K562 (cell line): ENCODE measurements at regions not wholly inside any gene's neighbourhood (a gene's known extent, or its start where the extent isn't known, plus 50 kb on each side); places are given as distances from the start of the nearest gene placed in this dataset.
A peak's percentile ranks its signal among the peaks of the same experiment; 100 is the strongest.
"Not testable (repeated sequence)": the region's sequence is repeated elsewhere in the genome, so short reads cannot be mapped to it uniquely, and the experiment has no call there.

Source experiments
- ATAC-seq: fragments of 200-7000 bp; cut with Tn5 transposase; 3 replicates; pipeline ENCODE4 v1.9.1; 2020; ENCODE audit warnings: moderate library complexity
- BruUV-seq: library from RNA; stranded (reverse); fragments of 400-500 nt; replicated peaks from 2 replicates; lab custom pipeline; 2021; lab: Mats Ljungman, UMichigan
- CTCF ChIA-PET: fragments of 300-600 bp; formaldehyde crosslinking; extraction: SDS; loops from one replicate; lab custom pipeline; 2021; ENCODE audit warnings: low intra/inter-chr PET ratio; lab: Yijun Ruan, JAX
- POLR2A ChIA-PET: fragments of 300-600, 350-650 bp; sonication (Branson Sonifier 250); formaldehyde crosslinking; extraction: SDS; loops from one replicate; lab custom pipeline; 2021; ENCODE audit warnings: antibody characterized with exemption, inconsistent platforms; lab: Yijun Ruan, JAX
- DNase-seq, 4 experiments: peaks; one replicate each; pipeline versions ENCODE4 v3.0.0 to v3.0.0-alpha.2; 2011 to 2018; ENCODE audit warnings: low spot score in 3 of 4, mixed read lengths in 3 of 4; ENCODE audit errors: extremely low read depth in 1 of 4
- FAIRE-seq: peaks from 2 replicates; lab custom pipeline; 2011; peaks lifted over from hg19 to GRCh38; lab: Jason Lieb, UNC
- H2AFZ ChIP-seq: 2 replicates; pipeline ENCODE4 v1.6.0; 2011; ENCODE audit warnings: low read depth, low read length, control low read depth, inconsistent platforms
- H3K27ac ChIP-seq: fragments of 200-600 bp; 3 replicates; pipeline ENCODE4 v1.8.0; 2011; ENCODE audit warnings: low read depth, mild to moderate bottlenecking, control low read depth, inconsistent platforms, low read length, moderate library complexity, mixed read lengths; ENCODE audit errors: extremely low read depth
- H3K27me3 ChIP-seq, 2 experiments: fragments of 300-600 bp in 1 of 2; 2 replicates in 1 of 2; 3 replicates in 1 of 2; pipeline versions ENCODE4 v1.6.0 to v1.8.0; 2011; ENCODE audit warnings: inconsistent platforms in 2 of 2, low read length in 2 of 2, mild to moderate bottlenecking in 1 of 2, mixed read lengths in 1 of 2, moderate library complexity in 1 of 2; ENCODE audit not compliant: control insufficient read depth in 2 of 2, insufficient read depth in 2 of 2
- H3K36me3 ChIP-seq: fragments of 300-600 bp; 3 replicates; pipeline ENCODE4 v1.8.0; 2011; ENCODE audit warnings: mild to moderate bottlenecking, low read length, inconsistent platforms; ENCODE audit not compliant: control insufficient read depth, insufficient read depth
- H3K4me1 ChIP-seq, 2 experiments: fragments of 200-600 bp in 1 of 2; replicated peaks in 1 of 2; 2 replicates in 1 of 2; 3 replicates in 1 of 2; pipeline versions ENCODE4 v1.5.1 to v1.8.0; 2011; ENCODE audit warnings: inconsistent platforms in 2 of 2, low read length in 2 of 2, mild to moderate bottlenecking in 1 of 2, mixed read lengths in 1 of 2, moderate library complexity in 1 of 2; ENCODE audit not compliant: control insufficient read depth in 2 of 2, insufficient read depth in 2 of 2
- H3K4me2 ChIP-seq: 2 replicates; pipeline ENCODE4 v1.6.1; 2011; ENCODE audit warnings: low read length, control low read depth, inconsistent platforms, mixed read lengths; ENCODE audit not compliant: insufficient read depth
- H3K4me3 ChIP-seq: fragments of 200-600 bp; sonication (generic), shearing (Covaris generic); 2 replicates; pipeline ENCODE4 v1.5.1; 2016; ENCODE audit warnings: control low read depth, inconsistent platforms
- H3K79me2 ChIP-seq: fragments of 200-600 bp; 3 replicates; pipeline ENCODE4 v1.8.0; 2011; ENCODE audit warnings: low read length, inconsistent platforms; ENCODE audit not compliant: control insufficient read depth, insufficient read depth
- H3K9ac ChIP-seq, 2 experiments: 2 replicates each; pipeline versions ENCODE4 v1.6.0 to v1.6.1; 2011; ENCODE audit warnings: low read depth in 2 of 2, low read length in 2 of 2, control low read depth in 1 of 2, inconsistent platforms in 1 of 2, mild to moderate bottlenecking in 1 of 2, mixed read lengths in 1 of 2; ENCODE audit not compliant: insufficient read depth in 1 of 2
- H3K9me1 ChIP-seq: one replicate; pipeline ENCODE4 v1.6.0; 2011; ENCODE audit warnings: inconsistent platforms, mild to moderate bottlenecking, low read length, moderate library complexity; ENCODE audit not compliant: control insufficient read depth, insufficient read depth
- H3K9me3 ChIP-seq: replicated peaks from 2 replicates; pipeline ENCODE4 v1.5.1; 2011; ENCODE audit warnings: low read depth, low read length, inconsistent platforms; ENCODE audit not compliant: control insufficient read depth, insufficient read depth
- H4K20me1 ChIP-seq: replicated peaks from 2 replicates; pipeline ENCODE4 v1.6.1; 2011; ENCODE audit warnings: low read length, inconsistent platforms, mixed read lengths; ENCODE audit not compliant: control insufficient read depth, insufficient read depth
- ETV6 ChIP-seq, 3 experiments: fragments of 150-350 bp in 1 of 3; sonication (generic) in 1 of 3; formaldehyde crosslinking in 1 of 3; IDR thresholded peaks; 2 replicates each; pipeline versions ENCODE4 v1.6.1 to v1.8.0; 2014 to 2022; ENCODE audit warnings: borderline replicate concordance in 2 of 3, low read depth in 2 of 3, antibody characterized with exemption in 1 of 3, low read length in 1 of 3, mild to moderate bottlenecking in 1 of 3, missing genetic modification reagents in 1 of 3
- NBN ChIP-seq: fragments of 450-650 bp; IDR thresholded peaks from 2 replicates; pipeline ENCODE4 v1.6.1; 2016; ENCODE audit warnings: low read depth, mild to moderate bottlenecking
- NFIC ChIP-seq: fragments of 450-650 bp; IDR thresholded peaks from 2 replicates; pipeline ENCODE4 v1.6.1; 2017; ENCODE audit warnings: mild to moderate bottlenecking, inconsistent platforms
- NFIX ChIP-seq: fragments of 250-450 bp; sonication (Bioruptor Pico); IDR thresholded peaks from 2 replicates; pipeline ENCODE4 v1.4.0; 2020; ENCODE audit warnings: low read depth, mild to moderate bottlenecking, moderate library complexity
- ZNF316 ChIP-seq: fragments of 450-650 bp; IDR thresholded peaks from 2 replicates; pipeline ENCODE4 v1.6.1; 2016
- WGBS: fragments of 100-300 bp; shearing (Covaris generic); methylation state at CpG from one replicate; pipeline ENCODE4 v1.1.6; 2016; ENCODE audit warnings: low coverage, mixed read lengths; ENCODE audit not compliant: insufficient coverage; ENCODE audit errors: missing lambda C conversion rate; 5-methylcytosine and 5-hydroxymethylcytosine counted together
- in situ Hi-C: fragments of 300-500 bp; cut with MboI; formaldehyde crosslinking; loops from 4 replicates; pipeline ENCODE4 v1.15.0; 2018; ENCODE audit warnings: inconsistent platforms, mixed read lengths
- intact Hi-C: fragments of 100-400 bp; cut with micrococcal nuclease; formaldehyde crosslinking; loops from 2 replicates; pipeline ENCODE4 v1.14.2; 2022

DNA sequence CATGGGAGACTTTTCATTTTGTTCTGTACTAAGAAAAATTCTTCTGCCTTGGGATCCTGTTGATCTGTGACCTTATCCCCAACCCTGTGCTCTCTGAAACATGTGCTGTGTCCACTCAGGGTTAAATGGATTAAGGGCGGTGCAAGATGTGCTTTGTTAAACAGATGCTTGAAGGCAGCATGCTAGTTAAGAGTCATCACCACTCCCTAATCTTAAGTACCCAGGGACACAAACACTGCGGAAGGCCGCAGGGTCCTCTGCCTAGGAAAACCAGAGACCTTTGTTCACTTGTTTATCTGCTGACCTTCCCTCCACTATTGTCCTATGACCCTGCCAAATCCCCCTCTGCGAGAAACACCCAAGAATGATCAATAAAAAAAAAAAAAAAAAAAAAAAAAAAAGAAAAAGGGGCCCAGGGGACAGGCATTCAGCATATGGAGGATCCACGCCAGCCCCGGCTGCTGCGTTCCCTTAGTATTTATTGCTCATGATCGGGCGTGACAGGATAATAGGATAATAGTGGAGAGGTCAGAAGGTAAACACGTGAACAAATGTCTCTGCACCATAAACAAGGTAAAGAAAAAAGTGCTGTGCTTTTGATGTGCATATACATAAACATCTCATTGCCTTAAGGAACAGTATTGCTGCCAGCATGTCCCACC lies 113.7 kb upstream of the ZNF92 start:
- POLR2A ChIA-PET, H2AFZ ChIP-seq, H3K79me2 ChIP-seq, FAIRE-seq, DNase-seq, BruUV-seq, H4K20me1 ChIP-seq, in situ Hi-C loops, H3K9ac ChIP-seq, H3K9me3 ChIP-seq, H3K36me3 ChIP-seq, H3K4me2 ChIP-seq, CTCF ChIA-PET, H3K9me1 ChIP-seq, H3K4me3 ChIP-seq, H3K27ac ChIP-seq, H3K4me1 ChIP-seq, intact Hi-C loops: not testable (repeated sequence)
- WGBS = 2% methylated on average over 3 of the region's 10 CpGs
- ATAC-seq = peak; percentile 52; the same call in 2 of the 3 replicates
- H3K27me3 ChIP-seq = peaks cover 0 to 21% of the 10 kb centered on the region in 2 experiments; a peak in 1 of 5 replicates

DNA sequence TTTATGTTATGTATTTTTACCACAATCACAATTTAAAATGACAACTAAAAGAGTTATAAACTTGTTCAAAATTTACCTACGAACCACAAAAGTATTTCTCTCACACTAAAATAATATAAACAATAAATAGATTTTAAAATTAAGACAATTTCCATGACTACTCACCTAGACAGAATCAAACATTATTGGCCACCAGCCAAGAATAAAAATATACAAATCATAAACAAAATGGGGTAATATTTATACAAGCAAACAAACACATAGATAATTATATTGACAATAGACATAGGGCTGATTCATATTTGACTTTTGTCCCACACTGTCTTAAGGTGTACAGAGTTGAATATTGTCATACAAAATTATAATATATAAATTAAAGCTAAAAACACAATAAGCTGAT lies 119.6 kb upstream of the ZNF92 start:
- WGBS = 3% methylated on average over 1 of the region's 1 CpG
- no peak for DNase-seq
- Histone ChIP-seq H3K4me2 (no peak overlapping the region), H3K4me1 (peaks cover 0 to 11% of the 10 kb centered on the region in 2 experiments; a peak in 3 of 5 replicates), H3K36me3 (no peaks in the 10 kb centered on the region), H2AFZ (no peak overlapping the region)
- no peak for ATAC-seq
- intact Hi-C loops = no loop called here
- TF ChIP-seq ETV6 (IDR thresholded peaks at IDR 0.05; ENCODE audit: borderline replicate concordance in 1 of 2, low read depth in 2 of 2, low read length in 1 of 2) (no peak), ETV6 (CRISPR knock-in tag; IDR thresholded peaks at IDR 0.05; ENCODE audit: borderline replicate concordance) (no peak), NFIC (peak; percentile 86), NBN (no peak), NFIX (CRISPR knock-in tag) (peak; percentile 68), ZNF316 (no peak)
- TF ChIP-seq, all 486 proteins: peak for 2
- peaks cover 0 to 23% of the 10 kb centered on the region in 2 experiments; a peak in 3 of 5 replicates for H3K27me3 ChIP-seq
- ChIA-PET POLR2A (no interaction called here), CTCF (no interaction called here)
- no peaks in the 10 kb centered on the region for H3K9me1 ChIP-seq
- no peak overlapping the region for H3K27ac ChIP-seq
- H3K79me2 ChIP-seq = no peaks in the 10 kb centered on the region
- in situ Hi-C loops = no loop called here
- FAIRE-seq = no peak
- H3K9ac ChIP-seq = no peak overlapping the region
- no peak overlapping the region for H3K4me3 ChIP-seq
- no TSS peak for BruUV-seq
- H3K9me3 ChIP-seq = no peaks in the 10 kb centered on the region
- 0 out of 2 replicates have a peak, but pooled peaks cover 3% of the 10 kb centered on the region for H4K20me1 ChIP-seq
